K562 (cell line): ENCODE measurements at regions not wholly inside any gene's neighbourhood (a gene's known extent, or its start where the extent isn't known, plus 50 kb on each side); places are given as distances from the start of the nearest gene placed in this dataset.

Source experiments
- ATAC-seq: fragments of 200-7000 bp; cut with Tn5 transposase; 3 replicates; pipeline ENCODE4 v1.9.1; 2020; ENCODE audit warnings: moderate library complexity
- BruUV-seq: library from RNA; stranded (reverse); fragments of 400-500 nt; replicated peaks from 2 replicates; lab custom pipeline; 2021; lab: Mats Ljungman, UMichigan
- CTCF ChIA-PET: fragments of 300-600 bp; formaldehyde crosslinking; extraction: SDS; loops from one replicate; lab custom pipeline; 2021; ENCODE audit warnings: low intra/inter-chr PET ratio; lab: Yijun Ruan, JAX
- POLR2A ChIA-PET: fragments of 300-600, 350-650 bp; sonication (Branson Sonifier 250); formaldehyde crosslinking; extraction: SDS; loops from one replicate; lab custom pipeline; 2021; ENCODE audit warnings: antibody characterized with exemption, inconsistent platforms; lab: Yijun Ruan, JAX
- DNase-seq, 4 experiments: peaks; one replicate each; pipeline versions ENCODE4 v3.0.0 to v3.0.0-alpha.2; 2011 to 2018; ENCODE audit warnings: low spot score in 3 of 4, mixed read lengths in 3 of 4; ENCODE audit errors: extremely low read depth in 1 of 4
- FAIRE-seq: peaks from 2 replicates; lab custom pipeline; 2011; peaks lifted over from hg19 to GRCh38; lab: Jason Lieb, UNC
- H2AFZ ChIP-seq: 2 replicates; pipeline ENCODE4 v1.6.0; 2011; ENCODE audit warnings: low read depth, low read length, control low read depth, inconsistent platforms
- H3K27ac ChIP-seq: fragments of 200-600 bp; 3 replicates; pipeline ENCODE4 v1.8.0; 2011; ENCODE audit warnings: low read depth, mild to moderate bottlenecking, control low read depth, inconsistent platforms, low read length, moderate library complexity, mixed read lengths; ENCODE audit errors: extremely low read depth
- H3K27me3 ChIP-seq, 2 experiments: fragments of 300-600 bp in 1 of 2; 2 replicates in 1 of 2; 3 replicates in 1 of 2; pipeline versions ENCODE4 v1.6.0 to v1.8.0; 2011; ENCODE audit warnings: inconsistent platforms in 2 of 2, low read length in 2 of 2, mild to moderate bottlenecking in 1 of 2, mixed read lengths in 1 of 2, moderate library complexity in 1 of 2; ENCODE audit not compliant: control insufficient read depth in 2 of 2, insufficient read depth in 2 of 2
- H3K36me3 ChIP-seq: fragments of 300-600 bp; 3 replicates; pipeline ENCODE4 v1.8.0; 2011; ENCODE audit warnings: mild to moderate bottlenecking, low read length, inconsistent platforms; ENCODE audit not compliant: control insufficient read depth, insufficient read depth
- H3K4me1 ChIP-seq, 2 experiments: fragments of 200-600 bp in 1 of 2; replicated peaks in 1 of 2; 2 replicates in 1 of 2; 3 replicates in 1 of 2; pipeline versions ENCODE4 v1.5.1 to v1.8.0; 2011; ENCODE audit warnings: inconsistent platforms in 2 of 2, low read length in 2 of 2, mild to moderate bottlenecking in 1 of 2, mixed read lengths in 1 of 2, moderate library complexity in 1 of 2; ENCODE audit not compliant: control insufficient read depth in 2 of 2, insufficient read depth in 2 of 2
- H3K4me2 ChIP-seq: 2 replicates; pipeline ENCODE4 v1.6.1; 2011; ENCODE audit warnings: low read length, control low read depth, inconsistent platforms, mixed read lengths; ENCODE audit not compliant: insufficient read depth
- H3K4me3 ChIP-seq: fragments of 200-600 bp; sonication (generic), shearing (Covaris generic); 2 replicates; pipeline ENCODE4 v1.5.1; 2016; ENCODE audit warnings: control low read depth, inconsistent platforms
- H3K79me2 ChIP-seq: fragments of 200-600 bp; 3 replicates; pipeline ENCODE4 v1.8.0; 2011; ENCODE audit warnings: low read length, inconsistent platforms; ENCODE audit not compliant: control insufficient read depth, insufficient read depth
- H3K9ac ChIP-seq, 2 experiments: 2 replicates each; pipeline versions ENCODE4 v1.6.0 to v1.6.1; 2011; ENCODE audit warnings: low read depth in 2 of 2, low read length in 2 of 2, control low read depth in 1 of 2, inconsistent platforms in 1 of 2, mild to moderate bottlenecking in 1 of 2, mixed read lengths in 1 of 2; ENCODE audit not compliant: insufficient read depth in 1 of 2
- H3K9me1 ChIP-seq: one replicate; pipeline ENCODE4 v1.6.0; 2011; ENCODE audit warnings: inconsistent platforms, mild to moderate bottlenecking, low read length, moderate library complexity; ENCODE audit not compliant: control insufficient read depth, insufficient read depth
- H3K9me3 ChIP-seq: replicated peaks from 2 replicates; pipeline ENCODE4 v1.5.1; 2011; ENCODE audit warnings: low read depth, low read length, inconsistent platforms; ENCODE audit not compliant: control insufficient read depth, insufficient read depth
- H4K20me1 ChIP-seq: replicated peaks from 2 replicates; pipeline ENCODE4 v1.6.1; 2011; ENCODE audit warnings: low read length, inconsistent platforms, mixed read lengths; ENCODE audit not compliant: control insufficient read depth, insufficient read depth
- ELK3 ChIP-seq: fragments of 450-650 bp; formaldehyde crosslinking; IDR thresholded peaks from 2 replicates; pipeline ENCODE4 v1.4.0; 2020; ENCODE audit warnings: mild to moderate bottlenecking
- RBFOX2 ChIP-seq: fragments of 200-400 bp; formaldehyde crosslinking; IDR thresholded peaks from 2 replicates; pipeline ENCODE4 v1.6.1; 2017; ENCODE audit warnings: low read depth, mild to moderate bottlenecking, low read length, moderate library complexity
- SMAD1 ChIP-seq: fragments of 150-350 bp; IDR thresholded peaks from 2 replicates; pipeline ENCODE4 v1.6.1; 2014; ENCODE audit warnings: low read length, low read depth; ENCODE audit not compliant: partially characterized antibody
- ZBTB9 ChIP-seq: fragments of 450-650 bp; formaldehyde crosslinking; IDR thresholded peaks from 2 replicates; pipeline ENCODE4 v1.4.0; 2020; ENCODE audit warnings: mild to moderate bottlenecking, moderate library complexity
- WGBS: fragments of 100-300 bp; shearing (Covaris generic); methylation state at CpG from one replicate; pipeline ENCODE4 v1.1.6; 2016; ENCODE audit warnings: low coverage, mixed read lengths; ENCODE audit not compliant: insufficient coverage; ENCODE audit errors: missing lambda C conversion rate; 5-methylcytosine and 5-hydroxymethylcytosine counted together
- in situ Hi-C: fragments of 300-500 bp; cut with MboI; formaldehyde crosslinking; loops from 4 replicates; pipeline ENCODE4 v1.15.0; 2018; ENCODE audit warnings: inconsistent platforms, mixed read lengths
- intact Hi-C: fragments of 100-400 bp; cut with micrococcal nuclease; formaldehyde crosslinking; loops from 2 replicates; pipeline ENCODE4 v1.14.2; 2022

- 0% methylated on average over 1 of the region's 1 CpG for WGBS
- no peak for FAIRE-seq
- ChIA-PET POLR2A (no interaction called here), CTCF (no interaction called here)
- Histone ChIP-seq H3K4me3 (no peak overlapping the region), H3K9me1 (no peaks in the 10 kb centered on the region), H2AFZ (no peak overlapping the region), H3K9me3 (no peaks in the 10 kb centered on the region), H4K20me1 (no peaks in the 10 kb centered on the region), H3K36me3 (no peaks in the 10 kb centered on the region), H3K4me2 (no peak overlapping the region), H3K9ac (no peak overlapping the region), H3K79me2 (no peaks in the 10 kb centered on the region), H3K4me1 (no peaks in the 10 kb centered on the region), H3K27ac (no peak overlapping the region), H3K27me3 (no peaks in the 10 kb centered on the region)
- ATAC-seq, result no peak
- TF ChIP-seq ZBTB9 (CRISPR knock-in tag) (no peak), SMAD1 (no peak), ELK3 (CRISPR knock-in tag) (no peak), RBFOX2 (no peak)
- no peak for DNase-seq
- BruUV-seq, result no TSS peak
- in situ Hi-C loops (no loop called here), intact Hi-C loops (no loop called here)
Observed at GRCh38 chr5:158514319-158514985, 585.3 kb downstream of the EBF1 start.
